Esophagus (tissue), 2 donors: ENCODE measurements at regions not wholly inside any gene's neighbourhood (a gene's known extent, or its start where the extent isn't known, plus 50 kb on each side); places are given as distances from the start of the nearest gene placed in this dataset.
"Not testable (repeated sequence)": the region's sequence is repeated elsewhere in the genome, so short reads cannot be mapped to it uniquely, and the experiment has no call there.

Experiments used
- H3K27ac ChIP-seq, 2 donors: one replicate each; pipeline ENCODE4 v1.5.1; 2013; ENCODE audit warnings: low read depth in 2 of 2, mild to moderate bottlenecking in 2 of 2, inconsistent platforms in 1 of 2, low read length in 1 of 2, moderate library complexity in 1 of 2
- H3K27me3 ChIP-seq, 2 donors: one replicate each; pipeline ENCODE4 v1.6.1; 2013; ENCODE audit warnings: low read length in 2 of 2, control low read depth in 1 of 2, mild to moderate bottlenecking in 1 of 2; ENCODE audit not compliant: insufficient read depth in 2 of 2, control insufficient read depth in 1 of 2
- H3K36me3 ChIP-seq, 2 donors: one replicate each; pipeline ENCODE4 v1.6.1; 2013; ENCODE audit warnings: low read length in 1 of 2; ENCODE audit not compliant: control insufficient read depth in 2 of 2, insufficient read depth in 2 of 2
- H3K4me1 ChIP-seq, 2 donors: one replicate each; pipeline ENCODE4 v1.6.1; 2013; ENCODE audit warnings: low read length in 1 of 2; ENCODE audit not compliant: control insufficient read depth in 2 of 2, insufficient read depth in 2 of 2
- H3K4me3 ChIP-seq, 2 donors: one replicate each; pipeline ENCODE4 v1.5.1; 2013; ENCODE audit warnings: low read length in 2 of 2, mild to moderate bottlenecking in 2 of 2, low read depth in 1 of 2, moderate library complexity in 1 of 2
- H3K9me3 ChIP-seq, 2 donors: one replicate each; pipeline ENCODE4 v1.6.1; 2013; ENCODE audit warnings: mild to moderate bottlenecking in 2 of 2, low read depth in 1 of 2, low read length in 1 of 2, moderate library complexity in 1 of 2; ENCODE audit not compliant: control insufficient read depth in 2 of 2, insufficient read depth in 1 of 2
- WGBS, 2 donors: extraction: QIAGEN DNeasy Blood & Tissue Kit; methylation state at CpG; one replicate each; pipeline ENCODE4 v1.1.7; 2013; 5-methylcytosine and 5-hydroxymethylcytosine counted together
- donor health status: healthy with polysubstance abuse.
- donor health status: Bipolar disorder and iron deficiency.

DNA sequence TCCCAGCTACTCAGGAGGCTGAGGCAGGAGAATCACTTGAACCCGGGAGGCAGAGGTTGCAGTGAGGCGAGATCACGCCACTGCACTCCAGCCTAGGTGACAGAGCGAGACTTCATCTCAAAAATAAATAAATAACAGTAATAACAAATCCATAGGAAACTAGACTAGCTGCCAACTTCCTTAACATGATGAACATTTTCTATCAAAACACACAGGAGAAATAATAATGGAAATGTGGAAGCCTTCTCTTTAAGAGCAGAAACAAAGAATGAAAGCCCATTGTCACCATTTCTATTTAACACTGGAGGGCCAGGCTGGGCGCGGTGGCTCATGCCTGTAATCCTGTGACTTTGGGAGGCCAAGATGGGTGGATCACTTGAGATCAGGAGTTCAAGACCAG is 56.7 kb upstream of the SMURF2 start:
- not testable (repeated sequence) for H3K4me3 ChIP-seq, H3K9me3 ChIP-seq, H3K36me3 ChIP-seq, H3K27ac ChIP-seq, H3K27me3 ChIP-seq, H3K4me1 ChIP-seq
- WGBS, 2 donors: 90 to 95% methylated on average over 6 of the region's 6 CpGs

DNA sequence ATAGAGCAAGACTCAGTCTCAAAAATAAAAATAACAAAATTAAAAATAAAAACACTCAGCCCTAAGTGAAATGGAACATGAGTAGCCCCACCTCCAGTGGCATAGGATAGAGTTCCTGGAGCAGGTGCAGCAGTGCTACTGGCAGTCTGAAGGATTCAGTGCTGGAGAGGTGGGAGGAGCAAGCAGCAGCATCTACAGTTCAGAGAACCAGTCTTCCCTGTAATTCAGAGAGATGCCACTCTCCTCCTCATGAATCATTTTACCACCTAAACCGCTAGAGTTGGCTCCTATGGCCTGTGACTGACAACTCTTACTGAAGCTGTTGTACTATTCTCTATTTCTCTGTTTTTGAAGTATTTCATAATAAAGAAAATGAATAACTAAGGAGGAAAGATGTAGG is 56.0 kb upstream of the SMURF2 start:
- Histone ChIP-seq H3K27me3 (no peaks in the 10 kb centered on the region), H3K4me1 (no peaks in the 10 kb centered on the region), H3K4me3 (no peak overlapping the region), H3K36me3 (no peaks in the 10 kb centered on the region), H3K27ac (no peak overlapping the region), H3K9me3 (no peaks in the 10 kb centered on the region)
- WGBS, 2 donors: 58 to 59% methylated on average over 1 of the region's 1 CpG

DNA sequence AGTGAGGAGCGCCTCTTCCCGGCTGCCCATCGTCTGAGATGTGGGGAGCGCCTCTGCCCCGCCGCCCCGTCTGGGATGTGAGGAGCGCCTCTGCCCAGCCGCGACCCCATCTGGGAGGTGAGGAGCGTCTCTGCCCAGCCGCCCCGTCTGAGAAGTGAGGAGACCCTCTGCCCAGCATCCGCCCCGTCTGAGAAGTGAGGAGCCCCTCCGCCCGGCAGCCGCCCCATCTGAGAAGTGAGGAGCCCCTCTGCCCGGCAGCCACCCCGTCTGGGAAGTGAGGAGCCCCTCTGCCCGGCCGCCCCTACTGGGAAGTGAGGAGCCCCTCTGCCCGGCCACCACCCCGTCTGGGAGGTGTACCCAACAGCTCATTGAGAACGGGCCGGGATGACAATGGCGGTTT is 54.4 kb upstream of the SMURF2 start:
- not testable (repeated sequence) for H3K4me1 ChIP-seq, H3K27me3 ChIP-seq, H3K9me3 ChIP-seq, H3K4me3 ChIP-seq, H3K27ac ChIP-seq, H3K36me3 ChIP-seq
- 96% methylated on average over 14 to 24 of the region's 27 CpGs for WGBS, 2 donors

DNA sequence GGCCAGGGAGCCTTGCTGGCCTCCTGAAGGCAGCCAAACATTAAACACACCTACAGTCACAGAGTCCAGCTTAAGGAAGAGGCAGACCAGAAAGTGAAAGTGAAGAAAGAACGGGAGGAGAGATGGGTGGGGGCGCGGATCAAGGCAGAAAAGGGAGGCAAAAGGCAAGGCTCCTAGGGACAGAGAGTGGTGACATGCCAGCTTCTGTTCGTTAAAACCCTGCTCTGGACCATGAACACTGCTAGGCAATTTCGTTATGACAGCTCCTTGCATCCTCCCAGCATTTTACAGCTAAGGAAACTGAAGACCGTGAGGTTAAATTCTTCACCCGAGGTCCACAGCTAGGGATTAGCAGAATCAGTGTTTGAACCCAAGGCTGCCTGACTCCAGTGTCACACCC is 51.7 kb upstream of the SMURF2 start:
- not testable (repeated sequence) for H3K9me3 ChIP-seq, H3K36me3 ChIP-seq, H3K4me1 ChIP-seq, H3K4me3 ChIP-seq, H3K27me3 ChIP-seq, H3K27ac ChIP-seq
- 45 to 50% methylated on average over 7 of the region's 7 CpGs for WGBS, 2 donors

DNA sequence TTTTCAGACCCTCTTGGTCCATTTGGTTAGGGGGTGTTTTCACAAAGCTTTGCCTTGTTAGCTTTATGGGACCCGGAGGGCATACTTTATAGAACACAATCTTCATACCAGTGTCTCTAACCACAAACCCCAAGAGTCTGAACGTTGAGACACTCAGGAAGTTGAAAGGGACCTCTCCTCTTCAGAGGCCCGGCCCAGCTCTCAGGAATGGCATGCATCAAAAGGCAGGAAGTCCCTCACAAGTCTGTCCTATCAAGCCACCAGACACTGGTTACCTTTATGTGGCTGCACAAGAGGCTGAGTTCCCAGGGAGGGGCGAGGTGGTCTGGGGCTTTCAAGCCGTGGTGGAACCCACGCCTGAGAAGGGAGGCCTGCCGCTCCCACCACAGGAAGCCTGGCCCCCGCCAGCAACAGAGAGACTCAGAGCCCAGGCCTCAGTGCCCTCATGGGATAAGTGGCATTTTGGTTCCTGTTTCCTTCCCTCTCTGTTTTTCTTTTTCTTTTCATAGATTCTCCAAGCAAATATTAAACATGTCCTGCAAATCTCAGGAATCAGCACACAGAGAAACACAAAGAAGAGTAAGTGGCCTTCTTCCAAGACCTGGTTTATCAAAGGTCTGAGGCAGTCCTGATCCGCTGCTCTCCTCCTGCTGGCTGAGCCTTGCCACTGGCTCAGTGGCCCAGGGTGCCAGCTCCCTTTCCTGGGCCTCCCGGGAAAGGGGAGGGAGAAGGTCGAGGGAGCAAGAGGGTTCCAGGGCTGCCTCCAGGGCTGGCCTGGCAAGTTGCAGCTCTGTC is 50.6 kb upstream of the SMURF2 start:
- not testable (repeated sequence) for H3K9me3 ChIP-seq, H3K27ac ChIP-seq, H3K4me3 ChIP-seq, H3K4me1 ChIP-seq, H3K36me3 ChIP-seq, H3K27me3 ChIP-seq
- 54 to 64% methylated on average over 10 of the region's 11 CpGs for WGBS, 2 donors
